ENCODE measurements at regions not wholly inside any gene's neighbourhood (a gene's known extent, or its start where the extent isn't known, plus 50 kb on each side); places are given as distances from the start of the nearest gene placed in this dataset.

DNA sequence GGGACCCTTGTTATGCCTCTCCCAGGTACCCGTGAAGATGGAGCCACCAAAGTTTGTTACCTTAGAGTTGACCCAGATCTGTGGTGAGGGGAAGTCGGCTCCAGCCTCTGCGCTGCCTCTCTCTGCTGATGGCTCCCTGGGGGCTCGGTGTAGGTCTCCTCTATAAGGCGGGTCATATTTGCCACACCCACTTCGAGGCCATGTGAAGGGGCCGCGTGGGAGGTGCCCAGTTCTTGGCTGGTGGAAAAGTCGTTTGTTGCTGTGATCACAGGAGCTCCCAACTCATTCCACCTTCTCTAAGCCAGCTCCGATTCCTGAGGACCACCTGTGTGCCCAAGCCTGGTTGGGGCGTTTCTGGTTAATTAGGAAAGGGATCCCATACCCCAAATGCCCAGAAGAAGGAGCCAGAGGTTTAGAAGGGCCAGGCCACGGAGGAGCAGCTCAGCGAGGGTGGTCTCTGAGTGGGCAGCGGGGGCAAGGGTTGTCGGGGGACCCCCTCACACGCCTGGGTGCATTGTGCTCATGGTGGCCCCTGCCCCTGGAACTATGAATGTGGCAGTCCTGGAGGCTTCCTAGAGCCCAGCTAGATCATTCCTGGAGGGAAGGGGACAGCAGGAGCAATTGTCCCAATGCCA is 296.5 kb downstream of the ZNF536 start:
- Histone ChIP-seq H3K27me3 (replicated peaks) (no peaks in the 10 kb centered on the region), H3K36me3 (replicated peaks) (no peaks in the 10 kb centered on the region), H3K4me3 (ENCODE audit: low read depth, low read length) (no peak overlapping the region), H3K27ac (no peak overlapping the region)
- no peak for DNase-seq
- in situ Hi-C loops (cut with HindIII; ENCODE audit: low pct_ligation_motif_present, low sequenced_read_pairs) = no loop called here
- TF ChIP-seq, protein P1, sequence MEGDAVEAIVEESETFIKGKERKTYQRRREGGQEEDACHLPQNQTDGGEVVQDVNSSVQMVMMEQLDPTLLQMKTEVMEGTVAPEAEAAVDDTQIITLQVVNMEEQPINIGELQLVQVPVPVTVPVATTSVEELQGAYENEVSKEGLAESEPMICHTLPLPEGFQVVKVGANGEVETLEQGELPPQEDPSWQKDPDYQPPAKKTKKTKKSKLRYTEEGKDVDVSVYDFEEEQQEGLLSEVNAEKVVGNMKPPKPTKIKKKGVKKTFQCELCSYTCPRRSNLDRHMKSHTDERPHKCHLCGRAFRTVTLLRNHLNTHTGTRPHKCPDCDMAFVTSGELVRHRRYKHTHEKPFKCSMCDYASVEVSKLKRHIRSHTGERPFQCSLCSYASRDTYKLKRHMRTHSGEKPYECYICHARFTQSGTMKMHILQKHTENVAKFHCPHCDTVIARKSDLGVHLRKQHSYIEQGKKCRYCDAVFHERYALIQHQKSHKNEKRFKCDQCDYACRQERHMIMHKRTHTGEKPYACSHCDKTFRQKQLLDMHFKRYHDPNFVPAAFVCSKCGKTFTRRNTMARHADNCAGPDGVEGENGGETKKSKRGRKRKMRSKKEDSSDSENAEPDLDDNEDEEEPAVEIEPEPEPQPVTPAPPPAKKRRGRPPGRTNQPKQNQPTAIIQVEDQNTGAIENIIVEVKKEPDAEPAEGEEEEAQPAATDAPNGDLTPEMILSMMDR (IDR thresholded peaks at IDR 0.05; ENCODE audit: low read depth, low read length, missing control alignments) = no peak

DNA sequence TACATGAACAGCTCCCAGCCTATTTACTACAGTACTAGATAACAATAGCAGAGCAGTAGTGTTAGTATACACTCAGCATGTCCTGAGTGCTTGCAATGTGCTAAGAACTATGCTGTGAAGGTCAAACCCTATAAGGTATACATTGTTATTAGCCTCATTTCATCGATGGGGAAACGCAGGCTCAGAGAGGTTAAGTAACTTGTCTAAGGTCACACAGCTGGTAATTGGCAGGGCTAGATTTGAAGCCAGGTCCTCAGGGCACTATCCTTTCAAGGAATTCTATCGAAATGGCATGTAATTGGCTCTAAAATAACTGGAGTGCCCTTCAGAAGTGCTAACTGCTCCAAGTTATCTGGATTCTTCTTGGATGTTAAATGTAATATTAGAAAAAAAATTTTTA is 295.6 kb downstream of the ZNF536 start:
- Histone ChIP-seq H3K36me3 (replicated peaks) (no peaks in the 10 kb centered on the region), H3K4me3 (ENCODE audit: low read depth, low read length) (no peak overlapping the region), H3K27me3 (replicated peaks) (no peaks in the 10 kb centered on the region), H3K27ac (no peak overlapping the region)
- in situ Hi-C loops (cut with HindIII; ENCODE audit: low pct_ligation_motif_present, low sequenced_read_pairs) = no loop called here
- TF ChIP-seq, protein P1 (IDR thresholded peaks at IDR 0.05; ENCODE audit: low read depth, low read length, missing control alignments) = no peak
- no peak for DNase-seq

DNA sequence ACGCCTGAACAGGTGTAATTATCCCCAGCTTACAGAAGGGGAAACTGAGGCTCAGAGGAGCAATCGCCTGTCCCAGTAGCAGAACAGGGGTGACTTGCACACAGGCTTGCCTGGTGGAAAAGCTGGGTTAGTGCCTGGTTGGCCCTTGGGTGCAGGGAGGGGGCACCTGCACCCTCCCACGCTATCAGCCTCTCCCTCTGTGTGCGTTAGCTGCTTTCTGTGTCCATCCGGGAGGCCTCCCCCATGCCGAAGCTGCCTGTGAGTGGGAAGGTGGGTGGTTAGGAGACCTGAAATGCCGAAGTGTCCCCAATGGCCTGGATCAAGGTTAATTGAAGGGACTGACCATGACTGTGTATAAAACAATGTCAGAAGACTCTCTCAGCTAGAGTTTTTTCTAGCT is 295.0 kb downstream of the ZNF536 start:
- Histone ChIP-seq H3K4me3 (ENCODE audit: low read depth, low read length) (no peak overlapping the region), H3K36me3 (replicated peaks) (no peaks in the 10 kb centered on the region), H3K27ac (no peak overlapping the region), H3K27me3 (replicated peaks) (no peaks in the 10 kb centered on the region)
- no peak for DNase-seq
- TF ChIP-seq, protein P1 (IDR thresholded peaks at IDR 0.05; ENCODE audit: low read depth, low read length, missing control alignments) = no peak
- in situ Hi-C loops (cut with HindIII; ENCODE audit: low pct_ligation_motif_present, low sequenced_read_pairs) = no loop called here

DNA sequence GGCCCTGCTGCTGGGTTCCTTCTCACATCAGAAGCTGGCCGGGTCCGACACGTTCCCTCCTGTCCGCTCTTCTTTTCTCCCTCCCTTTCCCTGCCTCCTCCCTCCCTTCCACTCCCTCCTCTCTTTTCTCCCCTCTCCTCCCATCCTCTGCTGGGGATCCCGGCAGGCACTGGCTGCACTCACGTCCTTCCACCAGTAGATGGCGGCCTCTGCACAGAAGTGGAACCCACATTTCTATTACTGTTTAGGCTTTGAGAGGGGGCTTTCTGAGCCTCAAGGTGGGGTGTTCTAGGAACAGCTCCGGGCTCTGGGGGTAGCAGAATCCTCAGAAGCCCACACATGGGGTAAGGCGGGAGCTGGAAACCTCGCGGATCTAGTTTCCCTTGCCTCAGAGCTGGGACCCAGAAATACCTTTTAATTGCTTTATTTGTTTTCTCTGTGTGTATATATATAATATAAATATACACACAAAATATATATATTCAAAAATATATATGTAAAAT is 294.2 kb downstream of the ZNF536 start:
- Histone ChIP-seq H3K27me3 (replicated peaks) (no peaks in the 10 kb centered on the region), H3K36me3 (replicated peaks) (no peaks in the 10 kb centered on the region), H3K27ac (no peak overlapping the region), H3K4me3 (ENCODE audit: low read depth, low read length) (no peak overlapping the region)
- in situ Hi-C loops (cut with HindIII; ENCODE audit: low pct_ligation_motif_present, low sequenced_read_pairs) = no loop called here
- DNase-seq = peak; percentile 29
- TF ChIP-seq, protein P1 (IDR thresholded peaks at IDR 0.05; ENCODE audit: low read depth, low read length, missing control alignments) = peak; percentile 99

DNA sequence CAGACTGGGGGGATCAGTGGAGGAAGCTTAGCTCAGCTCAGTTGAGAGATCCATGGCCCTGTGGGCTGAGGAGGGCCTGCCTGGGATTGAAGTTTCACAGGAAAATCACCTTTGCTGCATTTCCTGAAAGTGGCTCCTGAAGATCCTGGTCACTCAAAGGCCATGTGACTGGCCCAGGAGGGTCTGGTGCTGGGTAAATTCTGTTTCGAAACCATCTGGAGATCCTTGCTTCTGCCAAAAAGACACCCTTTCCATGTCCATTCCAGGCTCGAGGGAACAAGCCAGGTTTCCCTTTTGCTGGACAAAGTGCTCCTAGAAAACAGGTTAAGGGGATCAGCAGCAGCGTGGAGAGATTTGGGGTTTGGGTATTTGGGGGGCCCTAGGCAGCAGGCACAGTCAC is 293.3 kb downstream of the ZNF536 start:
- H3K4me3 ChIP-seq (ENCODE audit: low read depth, low read length) = no peak overlapping the region
- no peaks in the 10 kb centered on the region for H3K27me3 ChIP-seq (replicated peaks)
- no peak overlapping the region for H3K27ac ChIP-seq
- TF ChIP-seq, protein P1 (IDR thresholded peaks at IDR 0.05; ENCODE audit: low read depth, low read length, missing control alignments) = no peak
- no peaks in the 10 kb centered on the region for H3K36me3 ChIP-seq (replicated peaks)
- no peak for DNase-seq
- in situ Hi-C loops (cut with HindIII; ENCODE audit: low pct_ligation_motif_present, low sequenced_read_pairs) = no loop called here

Data from brain microvascular endothelial cell (primary cell).